H1 (cell line): ENCODE measurements at regions not wholly inside any gene's neighbourhood (a gene's known extent, or its start where the extent isn't known, plus 50 kb on each side); places are given as distances from the start of the nearest gene placed in this dataset.

ENCODE experiments used
- CBX8 ChIP-seq: fragments of 300-800, 300-1000 bp; sonication (generic); IDR thresholded peaks from 2 replicates; pipeline ENCODE4 v1.7.1; 2016; ENCODE audit warnings: low read depth, low read length, borderline replicate concordance
- CTCF ChIP-seq, 3 experiments: IDR thresholded peaks; 1 replicate in 2 of 3; 2 replicates in 1 of 3; pipeline versions ENCODE4 v1.5.1 to v1.6.1; 2011; ENCODE audit warnings: low read length in 3 of 3, mild to moderate bottlenecking in 3 of 3, inconsistent platforms in 2 of 3, low read depth in 1 of 3, moderate library complexity in 1 of 3; ENCODE audit not compliant: insufficient read depth in 1 of 3; ENCODE audit errors: control extremely low read depth in 1 of 3
- E2F6 ChIP-seq: IDR thresholded peaks from 2 replicates; pipeline ENCODE4 v1.6.1; 2012; ENCODE audit warnings: inconsistent platforms
- EZH2 ChIP-seq: fragments of 200-600 bp; sonication (generic); IDR thresholded peaks from 2 replicates; pipeline ENCODE4 v1.7.1; 2012; ENCODE audit warnings: low read depth, mild to moderate bottlenecking, moderate library complexity, low read length, inconsistent platforms; ENCODE audit not compliant: severe bottlenecking
- SP2 ChIP-seq: IDR thresholded peaks from 2 replicates; pipeline ENCODE4 v1.6.1; 2012; ENCODE audit warnings: mild to moderate bottlenecking, low read length, inconsistent platforms
- ZNF274 ChIP-seq: IDR thresholded peaks from 2 replicates; pipeline ENCODE4 v1.7.0; 2012; ENCODE audit warnings: low read length, borderline replicate concordance; ENCODE audit errors: extremely low read depth

DNA sequence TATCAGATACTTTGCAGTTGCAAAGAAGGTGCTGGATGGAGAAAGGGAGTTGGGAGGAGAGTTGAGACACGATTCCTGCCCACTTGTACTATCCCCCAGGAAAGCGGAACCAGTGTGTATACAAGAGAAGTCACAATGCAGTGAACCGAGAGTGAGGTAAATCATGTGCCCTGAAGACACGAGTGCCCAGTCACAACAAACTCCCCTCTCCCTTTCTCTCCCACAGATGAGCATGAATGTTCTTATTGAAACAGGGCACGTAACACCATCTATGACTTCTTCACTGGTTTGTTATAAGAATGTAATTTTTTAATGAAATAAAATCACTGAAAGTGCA is 155.7 kb downstream of the IRS1 start:
- TF ChIP-seq CTCF (IDR thresholded peaks at IDR 0.05; ENCODE audit: control extremely low read depth in 1 of 3, insufficient read depth in 1 of 3, low read depth in 1 of 3, low read length in 3 of 3) (no peak), EZH2 (no peak), CBX8 (no peak), E2F6 (no peak), ZNF274 (no peak), SP2 (no peak)
